ENCODE measurements at regions not wholly inside any gene's neighbourhood (a gene's known extent, or its start where the extent isn't known, plus 50 kb on each side); places are given as distances from the start of the nearest gene placed in this dataset.

DNA sequence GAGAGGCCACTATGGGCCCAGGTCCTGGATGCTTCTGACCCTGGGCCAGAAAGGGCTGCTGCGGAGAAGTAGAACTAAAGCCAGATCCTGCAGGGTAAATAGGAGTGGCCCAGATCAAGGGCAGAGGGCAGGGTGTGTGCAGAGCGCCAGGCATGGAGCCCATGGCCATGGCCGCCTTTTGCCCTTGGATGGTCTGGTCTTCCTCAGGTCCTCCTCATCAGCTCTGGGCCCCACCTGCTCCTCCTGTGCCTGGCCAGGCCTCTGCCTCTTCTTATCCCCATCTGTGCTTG, 277.6 kb downstream of the BRD1 start:
- TF ChIP-seq, protein P1, sequence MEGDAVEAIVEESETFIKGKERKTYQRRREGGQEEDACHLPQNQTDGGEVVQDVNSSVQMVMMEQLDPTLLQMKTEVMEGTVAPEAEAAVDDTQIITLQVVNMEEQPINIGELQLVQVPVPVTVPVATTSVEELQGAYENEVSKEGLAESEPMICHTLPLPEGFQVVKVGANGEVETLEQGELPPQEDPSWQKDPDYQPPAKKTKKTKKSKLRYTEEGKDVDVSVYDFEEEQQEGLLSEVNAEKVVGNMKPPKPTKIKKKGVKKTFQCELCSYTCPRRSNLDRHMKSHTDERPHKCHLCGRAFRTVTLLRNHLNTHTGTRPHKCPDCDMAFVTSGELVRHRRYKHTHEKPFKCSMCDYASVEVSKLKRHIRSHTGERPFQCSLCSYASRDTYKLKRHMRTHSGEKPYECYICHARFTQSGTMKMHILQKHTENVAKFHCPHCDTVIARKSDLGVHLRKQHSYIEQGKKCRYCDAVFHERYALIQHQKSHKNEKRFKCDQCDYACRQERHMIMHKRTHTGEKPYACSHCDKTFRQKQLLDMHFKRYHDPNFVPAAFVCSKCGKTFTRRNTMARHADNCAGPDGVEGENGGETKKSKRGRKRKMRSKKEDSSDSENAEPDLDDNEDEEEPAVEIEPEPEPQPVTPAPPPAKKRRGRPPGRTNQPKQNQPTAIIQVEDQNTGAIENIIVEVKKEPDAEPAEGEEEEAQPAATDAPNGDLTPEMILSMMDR (conservative IDR thresholded peaks at IDR 0.05; ENCODE audit: low read depth, low read length), result no peak
- TF ChIP-seq POLR2A (IDR thresholded peaks at IDR 0.05; ENCODE audit: low read depth, low read length) (no peak), SMC3 (IDR thresholded peaks at IDR 0.05; ENCODE audit: low read depth, low read length) (no peak), CHD1 (IDR thresholded peaks at IDR 0.05; ENCODE audit: low read depth, low read length) (no peak)

All from IMR-90 (cell line).